Muscle of leg (tissue), 3 donors: ENCODE measurements at regions not wholly inside any gene's neighbourhood (a gene's known extent, or its start where the extent isn't known, plus 50 kb on each side); places are given as distances from the start of the nearest gene placed in this dataset.

Source experiments
- DNase-seq: peaks from one replicate; pipeline ENCODE4 v3.0.0; 2013
- H3K27ac ChIP-seq: one replicate; pipeline ENCODE4 v1.5.1; 2013; ENCODE audit warnings: mild to moderate bottlenecking, low read length, control low read depth
- H3K27me3 ChIP-seq: one replicate; pipeline ENCODE4 v1.6.1; 2013; ENCODE audit warnings: low read length; ENCODE audit not compliant: control insufficient read depth, insufficient read depth
- H3K36me3 ChIP-seq: one replicate; pipeline ENCODE4 v1.6.1; 2013; ENCODE audit warnings: low read length; ENCODE audit not compliant: control insufficient read depth, insufficient read depth
- H3K4me1 ChIP-seq: one replicate; pipeline ENCODE4 v1.6.1; 2013; ENCODE audit warnings: low read length; ENCODE audit not compliant: control insufficient read depth, insufficient read depth
- H3K4me3 ChIP-seq: one replicate; pipeline ENCODE4 v1.5.1; 2013; ENCODE audit warnings: low read length, control low read depth
- H3K9me3 ChIP-seq: replicated peaks from 2 replicates; pipeline ENCODE4 v1.6.1; 2013; ENCODE audit warnings: low read depth, low read length; ENCODE audit not compliant: control insufficient read depth
- WGBS: methylation state at CpG from one replicate; pipeline ENCODE4 v1.1.5; 2013; ENCODE audit warnings: missing lambda C conversion rate; ENCODE audit not compliant: insufficient coverage; 5-methylcytosine and 5-hydroxymethylcytosine counted together

- no peak overlapping the region for H3K4me3 ChIP-seq
- H3K9me3 ChIP-seq: peaks cover 7% of the 10 kb centered on the region
- no peak overlapping the region for H3K27ac ChIP-seq
- no peaks in the 10 kb centered on the region for H3K27me3 ChIP-seq
- H3K36me3 ChIP-seq: no peaks in the 10 kb centered on the region
- WGBS: 87% methylated on average over 2 of the region's 2 CpGs
- H3K4me1 ChIP-seq: no peaks in the 10 kb centered on the region
- DNase-seq: no peak
These were observed 256.7 kb downstream of the NAF1 start for GRCh38 chr4:162909952-162910351.

DNA sequence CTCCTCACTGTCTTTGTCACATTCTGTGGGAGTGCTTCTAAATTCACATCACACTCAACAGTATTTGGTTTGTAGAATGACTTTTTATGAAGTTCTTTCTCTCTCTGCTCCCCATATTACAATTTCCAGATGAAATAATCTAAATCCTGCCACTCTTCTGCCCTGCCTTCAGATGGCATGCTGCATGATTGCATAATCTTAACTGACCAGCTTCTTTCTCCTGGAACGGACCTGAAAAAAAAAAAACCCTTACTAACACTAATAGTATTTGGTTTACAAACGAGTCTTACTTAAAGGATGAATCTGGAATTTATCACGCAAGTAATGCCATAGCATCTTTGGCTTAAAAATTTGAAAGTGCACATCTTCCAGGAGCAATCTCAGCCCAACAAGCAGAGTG lies 272.3 kb downstream of the NAF1 start:
- Histone ChIP-seq H3K4me3 (no peak overlapping the region), H3K27me3 (no peaks in the 10 kb centered on the region), H3K27ac (no peak overlapping the region), H3K36me3 (no peaks in the 10 kb centered on the region), H3K9me3 (peaks cover 2% of the 10 kb centered on the region), H3K4me1 (no peaks in the 10 kb centered on the region)
- DNase-seq: no peak
- no CpG with 5 or more reads among the region's 3 CpGs for WGBS

- Histone ChIP-seq H3K27me3 (no peaks in the 10 kb centered on the region), H3K36me3 (no peaks in the 10 kb centered on the region), H3K4me3 (no peak overlapping the region), H3K27ac (peak overlapping the region; percentile 66), H3K4me1 (no peaks in the 10 kb centered on the region), H3K9me3 (peaks cover 2% of the 10 kb centered on the region)
- WGBS: no CpG with 5 or more reads among the region's 3 CpGs
- DNase-seq: peak; percentile 90
These were observed 274.6 kb downstream of the NAF1 start for GRCh38 chr4:162891788-162892707.

DNA sequence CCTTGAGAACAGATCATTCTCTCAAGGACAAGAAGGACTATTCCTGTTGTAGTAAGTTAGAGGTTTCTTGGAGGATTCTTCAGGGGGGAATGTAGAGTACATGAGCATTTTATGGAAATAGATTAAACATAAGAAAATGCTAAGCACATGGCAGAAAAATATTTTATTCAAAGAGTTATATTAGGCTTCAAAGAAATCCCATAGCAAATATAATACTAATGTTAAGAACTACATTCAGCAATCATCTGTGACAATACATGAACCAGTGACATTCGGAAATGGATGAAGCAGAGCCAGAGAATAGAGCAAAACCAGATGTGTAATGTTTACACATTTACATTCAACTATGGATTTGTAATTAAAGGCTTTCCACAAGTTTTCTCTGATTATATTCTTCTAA lies 288.6 kb downstream of the NAF1 start:
- WGBS: no CpG with 5 or more reads among the region's 1 CpG
- no peaks in the 10 kb centered on the region for H3K9me3 ChIP-seq
- H3K27me3 ChIP-seq: no peaks in the 10 kb centered on the region
- no peaks in the 10 kb centered on the region for H3K36me3 ChIP-seq
- H3K27ac ChIP-seq: peak overlapping the region; percentile 17
- H3K4me1 ChIP-seq: no peaks in the 10 kb centered on the region
- H3K4me3 ChIP-seq: no peak overlapping the region
- DNase-seq: peak; percentile 69

DNA sequence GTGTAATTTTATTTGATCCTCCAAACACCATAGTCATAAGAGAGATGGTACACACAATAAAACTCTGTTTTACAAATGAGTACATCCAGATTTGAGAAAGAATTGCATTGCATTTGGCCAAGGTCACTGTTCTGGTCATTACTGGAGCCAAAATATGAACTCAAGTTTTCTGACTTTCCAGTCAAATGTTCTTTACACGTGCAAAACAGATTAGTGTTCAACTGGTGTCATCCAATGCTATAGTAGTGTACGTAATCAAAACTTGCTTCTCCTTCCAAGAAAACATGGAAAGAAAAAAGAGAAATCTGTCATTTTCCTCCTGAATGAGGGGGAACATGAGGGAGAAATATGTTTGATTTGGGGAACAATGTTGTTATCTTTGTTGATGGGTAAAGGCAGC lies 291.9 kb downstream of the NAF1 start:
- peak; percentile 96 for DNase-seq
- no peaks in the 10 kb centered on the region for H3K9me3 ChIP-seq
- H3K27ac ChIP-seq: peak overlapping the region; percentile 54
- H3K36me3 ChIP-seq: no peaks in the 10 kb centered on the region
- no peaks in the 10 kb centered on the region for H3K4me1 ChIP-seq
- WGBS: no CpG with 5 or more reads among the region's 2 CpGs
- H3K4me3 ChIP-seq: no peak overlapping the region
- H3K27me3 ChIP-seq: no peaks in the 10 kb centered on the region

DNA sequence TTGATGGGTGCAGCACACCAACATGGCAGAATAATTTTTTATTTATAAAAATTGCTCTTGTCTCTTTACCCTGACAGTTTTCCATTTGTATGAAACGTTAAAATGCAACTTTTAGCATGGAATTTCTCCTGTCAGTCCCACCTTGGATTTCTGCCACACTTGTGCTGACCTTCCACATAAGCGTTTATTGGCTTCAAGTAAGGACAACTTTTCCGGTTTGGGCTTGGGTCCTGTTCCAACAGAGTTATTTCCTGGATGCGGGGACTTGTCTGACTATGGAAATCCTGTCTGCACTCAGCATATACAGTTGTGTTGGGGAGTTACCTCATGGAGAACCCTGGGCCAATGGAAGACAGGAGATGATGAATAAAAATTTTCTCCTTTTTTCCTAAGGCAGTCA lies 294.7 kb downstream of the NAF1 start:
- peak; percentile 83 for DNase-seq
- H3K27ac ChIP-seq: no peak overlapping the region
- 38% methylated on average over 2 of the region's 4 CpGs for WGBS
- H3K4me1 ChIP-seq: no peaks in the 10 kb centered on the region
- no peak overlapping the region for H3K4me3 ChIP-seq
- H3K36me3 ChIP-seq: no peaks in the 10 kb centered on the region
- H3K9me3 ChIP-seq: no peaks in the 10 kb centered on the region
- H3K27me3 ChIP-seq: no peaks in the 10 kb centered on the region

- Histone ChIP-seq H3K9me3 (peaks cover 2% of the 10 kb centered on the region), H3K36me3 (no peaks in the 10 kb centered on the region), H3K27ac (no peak overlapping the region), H3K4me1 (no peaks in the 10 kb centered on the region), H3K4me3 (no peak overlapping the region), H3K27me3 (no peaks in the 10 kb centered on the region)
- DNase-seq: no peak
These were observed 297.5 kb downstream of the NAF1 start for GRCh38 chr4:162869157-162869556.

DNA sequence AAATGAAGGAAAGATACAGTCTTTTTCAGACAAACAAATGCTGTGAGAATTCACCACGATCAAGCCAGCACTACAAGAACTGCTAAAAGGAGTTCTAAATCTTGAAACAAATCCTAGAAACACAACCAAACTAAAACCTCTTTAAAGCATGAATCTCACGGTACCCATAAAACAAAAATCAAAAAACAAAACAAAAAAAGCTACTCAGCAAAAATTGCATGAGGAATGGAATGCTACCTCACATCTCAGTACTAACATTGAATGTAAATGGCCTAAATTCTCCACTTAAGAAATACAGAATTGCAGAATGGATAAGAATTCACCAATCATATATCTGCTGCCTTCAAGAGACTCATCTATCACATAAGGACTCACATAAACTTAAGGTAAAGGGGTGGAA lies 300.1 kb downstream of the NAF1 start:
- Histone ChIP-seq H3K36me3 (no peaks in the 10 kb centered on the region), H3K4me3 (no peak overlapping the region), H3K27me3 (no peaks in the 10 kb centered on the region), H3K27ac (no peak overlapping the region), H3K4me1 (no peaks in the 10 kb centered on the region), H3K9me3 (peaks cover 2% of the 10 kb centered on the region)
- no peak for DNase-seq
- no CpG with 5 or more reads among the region's 2 CpGs for WGBS

GRCh38 chr4:162865102-162865501 lies 301.6 kb downstream of the NAF1 start:
- Histone ChIP-seq H3K4me3 (no peak overlapping the region), H3K9me3 (peaks cover 2% of the 10 kb centered on the region), H3K4me1 (no peaks in the 10 kb centered on the region), H3K27me3 (no peaks in the 10 kb centered on the region), H3K36me3 (no peaks in the 10 kb centered on the region), H3K27ac (no peak overlapping the region)
- no peak for DNase-seq
- 94% methylated on average over 2 of the region's 2 CpGs for WGBS

DNA sequence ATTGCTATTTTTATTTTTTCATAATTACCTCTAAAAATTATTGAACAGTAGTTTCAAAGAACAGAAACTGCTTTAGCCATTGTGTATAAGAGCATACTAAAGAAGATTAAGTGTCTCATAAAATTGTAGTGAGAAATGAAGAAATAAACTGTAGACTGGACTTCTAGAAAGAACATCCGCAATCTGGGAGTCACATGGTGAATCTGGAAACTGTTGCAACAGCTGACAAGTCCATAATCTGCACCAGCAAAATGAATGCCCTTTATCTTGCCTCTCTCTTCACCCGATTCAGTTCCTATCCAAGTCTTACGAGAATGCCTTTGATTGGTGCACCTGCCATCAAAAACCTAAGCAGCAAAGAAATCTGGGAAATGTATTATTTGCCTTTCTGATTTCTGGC lies 312.9 kb downstream of the NAF1 start:
- Histone ChIP-seq H3K27ac (no peak overlapping the region), H3K4me1 (no peaks in the 10 kb centered on the region), H3K36me3 (no peaks in the 10 kb centered on the region), H3K4me3 (no peak overlapping the region), H3K27me3 (no peaks in the 10 kb centered on the region), H3K9me3 (no peaks in the 10 kb centered on the region)
- WGBS: 71% methylated on average over 1 of the region's 3 CpGs
- DNase-seq: no peak

DNA sequence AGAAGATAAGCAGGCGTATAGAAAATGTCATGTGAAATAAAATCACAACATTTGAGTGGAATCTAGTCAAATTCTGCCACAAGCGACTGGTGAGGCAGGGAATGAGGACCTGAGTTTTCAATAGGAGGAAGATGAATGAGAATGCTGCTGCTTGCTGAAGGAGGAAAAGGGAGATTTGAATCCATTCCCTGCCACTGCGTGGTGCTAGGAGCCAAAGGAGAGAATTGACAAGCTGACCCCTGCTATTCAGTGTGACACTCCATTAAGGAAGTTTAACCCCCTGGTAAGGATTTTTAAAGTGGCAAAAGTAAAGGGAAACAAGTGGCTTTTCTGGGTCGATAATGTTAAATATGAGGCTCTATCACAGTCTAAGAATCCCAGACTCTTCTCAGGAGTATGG lies 314.0 kb downstream of the NAF1 start:
- H3K27me3 ChIP-seq: no peaks in the 10 kb centered on the region
- no peaks in the 10 kb centered on the region for H3K9me3 ChIP-seq
- 100% methylated on average over 1 of the region's 4 CpGs for WGBS
- H3K4me1 ChIP-seq: no peaks in the 10 kb centered on the region
- no peaks in the 10 kb centered on the region for H3K36me3 ChIP-seq
- no peak overlapping the region for H3K4me3 ChIP-seq
- no peak for DNase-seq
- H3K27ac ChIP-seq: no peak overlapping the region
